ENCODE measurements at regions not wholly inside any gene's neighbourhood (a gene's known extent, or its start where the extent isn't known, plus 50 kb on each side); places are given as distances from the start of the nearest gene placed in this dataset.

DNA sequence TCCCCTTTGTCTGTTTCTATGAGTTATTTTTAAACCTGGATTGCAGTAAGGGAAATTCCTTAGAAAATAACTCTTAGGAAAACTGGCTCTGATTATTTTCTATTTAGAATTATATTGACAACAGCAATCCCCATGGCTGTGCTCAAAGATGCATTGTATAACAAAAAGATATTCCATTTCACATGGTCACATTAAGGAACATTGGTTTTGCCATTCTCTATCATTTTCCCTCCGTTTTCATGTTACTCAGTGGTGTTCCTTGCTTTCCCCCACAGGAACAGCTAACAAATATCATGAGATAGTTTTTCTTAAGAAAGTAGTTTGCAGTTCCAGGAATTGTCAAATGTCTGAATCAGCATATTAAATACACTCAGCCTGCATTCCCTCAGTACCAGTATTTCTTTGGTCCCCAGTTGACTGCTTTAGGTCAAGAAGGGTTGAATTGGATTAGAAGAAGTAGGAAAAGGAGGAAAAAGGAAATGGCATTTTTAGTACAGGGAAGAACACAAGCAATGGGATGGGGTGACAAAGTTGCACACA, 436.7 kb downstream of the TNS3 start:
- DNase-seq = no peak

- no peak for DNase-seq
Observed at GRCh38 chr7:47143339-47143738, 438.6 kb downstream of the TNS3 start.

DNA sequence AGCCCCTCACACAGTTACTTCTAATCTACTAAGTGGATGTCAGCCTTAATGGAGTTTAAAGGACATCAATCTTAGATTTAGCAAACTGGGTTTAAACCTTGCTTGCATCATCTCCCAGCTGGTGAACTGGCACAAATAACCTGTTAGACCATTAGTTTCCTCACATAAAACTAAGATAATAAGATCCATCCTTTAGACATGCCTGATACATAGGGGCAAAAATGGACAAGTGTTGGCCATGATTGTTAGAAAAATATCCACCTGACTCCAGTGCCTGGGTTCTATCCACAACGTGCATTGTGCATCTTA, 439.1 kb downstream of the TNS3 start:
- DNase-seq = no peak

DNA sequence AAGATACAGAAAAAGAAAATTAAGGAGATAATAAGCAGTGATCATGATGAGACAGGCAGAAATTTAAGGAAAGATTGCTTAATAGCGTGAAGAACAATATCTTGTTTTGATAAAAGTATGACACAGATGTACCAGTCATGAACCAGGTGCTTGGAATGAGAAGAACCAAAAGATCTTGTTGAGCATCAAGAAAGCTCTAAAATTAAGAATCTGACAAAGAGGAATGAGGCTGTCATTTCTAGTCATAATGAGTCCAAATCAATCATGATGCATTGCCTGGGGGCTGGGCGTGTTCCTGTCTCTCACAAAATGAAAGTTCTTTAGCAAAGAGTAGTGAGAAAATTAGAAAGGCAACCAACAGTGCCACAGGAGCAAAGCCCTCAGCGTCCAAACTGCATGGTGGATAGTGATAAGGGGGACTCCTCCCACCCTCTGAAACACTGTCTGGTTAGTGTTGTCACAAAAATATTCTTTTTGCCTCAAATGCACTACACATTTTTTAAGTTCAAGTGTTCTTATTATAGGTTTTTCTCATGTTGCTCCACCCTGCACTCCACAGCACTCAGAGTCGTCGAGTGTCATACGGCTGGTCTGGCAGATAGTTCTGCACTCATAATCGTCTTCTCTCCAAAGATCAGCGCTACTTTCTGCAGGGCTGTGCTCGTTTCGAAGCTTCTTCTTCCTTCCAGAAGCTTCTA, 439.6 kb downstream of the TNS3 start:
- DNase-seq = no peak

- DNase-seq = no peak
Observed at GRCh38 chr7:47132471-47132870, 449.4 kb downstream of the TNS3 start.

- no peak for DNase-seq
Observed at GRCh38 chr7:47128700-47129099, 453.2 kb downstream of the TNS3 start.

- no peak for DNase-seq
Observed at GRCh38 chr7:47125529-47125928, 456.4 kb downstream of the TNS3 start.

DNA sequence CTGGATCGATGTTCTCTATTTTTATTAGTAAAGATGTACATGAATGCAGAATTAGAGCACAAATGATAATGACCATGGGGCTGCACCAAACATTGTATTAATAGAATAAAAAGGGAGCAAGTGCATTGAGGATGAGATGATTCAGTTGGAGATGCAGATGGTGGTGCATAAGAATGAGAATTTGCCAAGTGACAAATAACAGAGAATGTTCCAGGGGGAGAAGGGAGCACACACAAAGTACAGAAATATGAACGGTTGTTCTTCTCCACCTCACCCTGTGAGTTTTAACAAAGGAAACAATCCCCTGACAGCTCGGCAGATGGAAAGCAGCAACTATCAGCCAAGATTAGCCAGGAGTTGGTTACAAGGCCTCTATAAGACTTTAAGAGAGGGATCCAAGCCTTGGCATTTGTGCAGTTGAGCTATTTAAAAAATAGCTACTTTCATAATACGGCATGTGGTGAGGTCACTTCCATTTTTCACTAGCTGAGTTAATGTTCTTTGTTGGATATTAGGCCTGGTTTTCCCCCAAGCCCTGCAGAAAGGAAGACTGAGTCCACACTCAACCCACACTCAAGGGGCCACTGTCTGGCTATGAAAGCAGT, 462.5 kb downstream of the TNS3 start:
- DNase-seq = no peak

- no peak for DNase-seq
Observed at GRCh38 chr7:47104206-47104549, 477.7 kb downstream of the TNS3 start.

DNA sequence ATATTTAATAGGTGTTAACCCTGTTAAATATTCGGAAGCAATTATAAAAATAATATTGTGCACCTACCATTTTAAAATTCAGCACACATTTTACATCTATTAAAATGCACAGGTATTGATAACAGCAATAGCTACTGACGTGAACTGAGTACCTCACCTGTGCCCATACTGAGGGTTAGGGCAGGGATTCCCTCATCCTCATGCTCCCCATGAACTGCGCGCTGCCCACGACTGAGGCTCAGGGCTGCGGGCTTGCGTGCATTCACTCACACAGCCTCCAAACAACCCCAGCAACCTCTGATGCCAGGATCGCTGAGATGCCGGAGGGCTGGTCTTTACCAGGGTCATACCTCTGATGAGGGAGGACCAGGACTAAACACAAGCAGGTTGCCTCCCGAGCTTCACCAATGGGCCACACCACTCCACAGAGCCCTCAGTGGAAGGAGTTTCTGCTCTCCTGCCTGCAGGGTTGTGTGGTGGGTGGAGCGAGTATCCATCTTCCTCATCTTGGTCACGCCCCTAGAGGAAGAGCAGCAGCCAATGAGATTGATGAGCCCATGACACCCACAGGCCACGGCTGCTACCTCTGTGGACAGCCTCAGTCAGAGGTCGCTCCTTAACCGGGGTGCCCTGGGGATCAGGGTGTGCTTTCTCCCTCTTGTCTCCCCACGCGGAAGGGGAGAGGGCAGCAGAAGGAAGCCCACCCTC, 478.3 kb downstream of the TNS3 start:
- no peak for DNase-seq

DNA sequence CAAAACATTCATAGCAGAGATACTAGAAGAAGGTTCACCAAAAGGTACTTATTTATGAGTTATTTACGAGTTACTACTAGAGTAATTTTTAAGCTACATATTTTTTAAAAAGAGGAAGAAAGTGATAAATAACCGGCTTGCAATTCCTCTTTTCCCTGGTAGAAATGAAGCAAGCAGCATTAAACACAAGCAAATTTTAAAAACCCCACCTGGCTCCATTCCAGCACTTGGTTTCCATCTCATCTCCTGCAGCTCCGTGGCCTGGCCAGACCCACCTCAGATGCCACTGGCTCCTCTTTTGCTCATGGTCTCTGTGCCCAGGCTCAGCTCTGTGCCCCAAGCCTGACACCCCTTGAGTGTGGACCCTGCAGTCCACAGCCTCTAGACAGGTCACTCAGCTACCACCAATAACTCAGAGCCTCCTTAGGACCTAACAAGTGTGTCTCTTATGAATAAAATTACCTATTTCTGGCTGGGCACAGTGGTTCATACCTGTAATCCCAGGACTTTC, 479.5 kb downstream of the TNS3 start:
- DNase-seq = peak in 1 of 2 donors; percentile 20

DNA sequence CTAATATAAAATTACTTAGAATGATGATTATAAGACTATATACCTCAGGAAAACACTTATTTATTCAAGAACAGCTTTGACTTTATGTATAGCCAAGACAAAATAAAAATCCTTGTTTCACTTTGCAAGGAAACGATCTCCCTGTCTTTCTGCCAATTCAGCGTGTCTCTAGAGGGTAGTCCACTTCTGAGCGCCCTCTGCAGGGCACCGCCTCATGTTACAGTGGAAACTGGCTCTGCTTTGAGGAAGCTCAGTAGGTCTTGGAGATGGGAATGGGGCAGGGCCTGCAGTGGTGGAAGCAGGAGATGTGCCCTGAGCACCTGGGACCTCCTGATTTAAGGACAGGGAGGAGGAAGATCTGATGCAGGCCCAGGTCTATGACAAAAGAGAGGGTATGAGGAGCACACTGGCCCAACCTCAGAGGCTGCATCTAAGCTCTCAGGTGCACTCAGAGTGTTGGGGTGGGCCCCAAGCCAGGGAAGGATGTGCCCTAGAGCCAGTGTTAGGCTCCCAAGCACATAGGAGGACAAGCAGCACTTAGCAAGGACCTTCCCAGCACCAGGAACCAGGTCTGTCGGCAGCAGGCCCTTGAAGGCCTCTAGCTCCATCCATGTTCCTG, 481.0 kb downstream of the TNS3 start:
- DNase-seq = no peak

- no peak for DNase-seq
Observed at GRCh38 chr7:47100148-47100816, 481.6 kb downstream of the TNS3 start.

GRCh38 chr7:47097431-47097830, 484.5 kb downstream of the TNS3 start:
- no peak for DNase-seq

GRCh38 chr7:47095946-47096345, 486.0 kb downstream of the TNS3 start:
- DNase-seq = no peak

GRCh38 chr7:47094462-47094861, 487.4 kb downstream of the TNS3 start:
- DNase-seq = no peak

- no peak for DNase-seq
Observed at GRCh38 chr7:47093320-47094234, 488.3 kb downstream of the TNS3 start.

DNA sequence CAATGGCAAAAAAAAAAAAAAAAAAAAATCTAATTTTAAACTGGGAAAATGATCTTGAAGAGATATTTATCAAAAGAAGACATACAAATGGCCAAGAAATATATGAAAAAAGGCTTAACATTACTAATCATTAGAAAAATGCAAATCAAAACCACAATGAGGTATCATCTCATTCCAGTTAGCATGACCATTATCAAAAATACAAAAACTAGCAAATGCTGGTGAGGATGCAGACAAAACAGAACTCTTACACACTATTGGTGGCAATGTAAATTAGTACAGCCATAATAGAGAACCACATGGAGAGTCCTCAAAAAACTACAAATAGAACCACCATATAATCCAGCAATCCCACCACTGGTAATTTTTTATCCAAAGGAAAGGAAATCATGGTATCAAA, 489.6 kb downstream of the TNS3 start:
- DNase-seq = no peak

- DNase-seq = no peak
Observed at GRCh38 chr7:47091141-47091540, 490.8 kb downstream of the TNS3 start.

- no peak for DNase-seq
Observed at GRCh38 chr7:47089461-47089860, 492.4 kb downstream of the TNS3 start.

DNA sequence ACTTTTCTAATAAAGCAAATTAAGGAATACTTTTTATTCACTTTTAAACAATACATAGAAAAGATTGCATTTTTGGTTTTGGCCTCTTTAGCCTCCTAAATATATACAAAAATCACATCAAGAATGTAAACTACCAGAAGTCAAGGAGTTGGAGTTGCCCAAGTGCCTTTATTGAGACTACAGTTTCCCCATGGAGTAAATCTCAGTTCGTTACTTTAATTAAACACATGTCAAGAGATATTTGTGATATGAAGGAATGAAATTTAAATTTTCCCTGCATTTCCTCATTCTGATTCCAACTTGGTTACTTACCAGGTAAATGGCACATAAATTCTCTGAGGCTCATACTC, 492.9 kb downstream of the TNS3 start:
- DNase-seq = no peak

All from bone marrow (tissue), 2 donors.